Chondrocyte (in vitro differentiated cells): ENCODE measurements at regions not wholly inside any gene's neighbourhood (a gene's known extent, or its start where the extent isn't known, plus 50 kb on each side); places are given as distances from the start of the nearest gene placed in this dataset.

Source experiments
- DNase-seq: peaks from one replicate; pipeline ENCODE4 v3.0.0; 2021; ENCODE audit warnings: mixed read lengths, low spot score
- H3K27ac Mint-ChIP-seq: one replicate; pipeline ENCODE4 v1.8.0; 2021; ENCODE audit warnings: mild to moderate bottlenecking, moderate library complexity, mixed read lengths; ENCODE audit not compliant: unreplicated experiment
- H3K27me3 Mint-ChIP-seq: 2 replicates; pipeline ENCODE4 v1.8.0; 2021; ENCODE audit warnings: low read depth, mixed read lengths
- H3K36me3 Mint-ChIP-seq: 2 replicates; pipeline ENCODE4 v1.8.0; 2021; ENCODE audit warnings: low read depth, mixed read lengths
- H3K4me1 Mint-ChIP-seq: 2 replicates; pipeline ENCODE4 v1.8.0; 2021; ENCODE audit warnings: low read depth, mild to moderate bottlenecking, mixed read lengths
- H3K4me3 Mint-ChIP-seq: one replicate; pipeline ENCODE4 v1.8.0; 2021; ENCODE audit warnings: mild to moderate bottlenecking, moderate library complexity, mixed read lengths; ENCODE audit not compliant: unreplicated experiment
- H3K9me3 Mint-ChIP-seq: 2 replicates; pipeline ENCODE4 v1.8.0; 2021; ENCODE audit warnings: low read depth, mixed read lengths
- CTCF ChIP-seq: fragments of 200-600 bp; sonication (generic); IDR thresholded peaks from 2 replicates; pipeline ENCODE4 v1.5.0; 2021; ENCODE audit warnings: antibody characterized with exemption, mild to moderate bottlenecking, moderate library complexity

GRCh38 chrX:3465017-3465416 lies 118.6 kb upstream of the MXRA5 start:
- no peak for TF ChIP-seq CTCF
- no peaks in the 10 kb centered on the region for H3K27me3 Mint-ChIP-seq

GRCh38 chrX:3462166-3462508 lies 115.7 kb upstream of the MXRA5 start:
- H3K36me3 Mint-ChIP-seq = no peaks in the 10 kb centered on the region
- no peaks in the 10 kb centered on the region for H3K27me3 Mint-ChIP-seq
- no peak for TF ChIP-seq CTCF
- no peak for DNase-seq
- no peak overlapping the region for H3K4me3 Mint-ChIP-seq
- no peaks in the 10 kb centered on the region for H3K9me3 Mint-ChIP-seq
- H3K27ac Mint-ChIP-seq = no peak overlapping the region
- peaks cover 29% of the 10 kb centered on the region for H3K4me1 Mint-ChIP-seq

More at GRCh38 chrX:3465017-3465416, 118.6 kb upstream of the MXRA5 start:
- Mint-ChIP-seq H3K36me3 (no peaks in the 10 kb centered on the region), H3K9me3 (no peaks in the 10 kb centered on the region), H3K4me1 (peaks cover 19% of the 10 kb centered on the region), H3K27ac (no peak overlapping the region), H3K4me3 (no peak overlapping the region)
- no peak for DNase-seq

- peak overlapping the region; percentile 51 for H3K4me3 Mint-ChIP-seq
- DNase-seq = no peak
- no peaks in the 10 kb centered on the region for H3K27me3 Mint-ChIP-seq
- no peaks in the 10 kb centered on the region for H3K9me3 Mint-ChIP-seq
- H3K36me3 Mint-ChIP-seq = no peaks in the 10 kb centered on the region
- peaks cover 29% of the 10 kb centered on the region for H3K4me1 Mint-ChIP-seq
- H3K27ac Mint-ChIP-seq = peak overlapping the region; percentile 67
- peak; percentile 39 for TF ChIP-seq CTCF
These were observed 115.1 kb upstream of the MXRA5 start for GRCh38 chrX:3461397-3462165.

GRCh38 chrX:3455796-3456195 lies 109.3 kb upstream of the MXRA5 start:
- Mint-ChIP-seq H3K27me3 (no peaks in the 10 kb centered on the region), H3K4me1 (peaks cover 24% of the 10 kb centered on the region), H3K36me3 (no peaks in the 10 kb centered on the region), H3K27ac (no peak overlapping the region), H3K4me3 (no peak overlapping the region), H3K9me3 (peaks cover 6% of the 10 kb centered on the region)
- TF ChIP-seq CTCF = no peak
- DNase-seq = no peak

- Mint-ChIP-seq H3K4me3 (no peak overlapping the region), H3K27ac (no peak overlapping the region), H3K27me3 (no peaks in the 10 kb centered on the region)
These were observed 105.1 kb upstream of the MXRA5 start for GRCh38 chrX:3451571-3451970.

More at GRCh38 chrX:3451571-3451970, 105.1 kb upstream of the MXRA5 start:
- no peak for TF ChIP-seq CTCF
- DNase-seq = no peak
- Mint-ChIP-seq H3K9me3 (peaks cover 6% of the 10 kb centered on the region), H3K4me1 (peaks cover 18% of the 10 kb centered on the region), H3K36me3 (no peaks in the 10 kb centered on the region)
